ENCODE measurements at regions not wholly inside any gene's neighbourhood (a gene's known extent, or its start where the extent isn't known, plus 50 kb on each side); places are given as distances from the start of the nearest gene placed in this dataset.

- no peak for TF ChIP-seq YY1 (IDR thresholded peaks at IDR 0.05)
- TF ChIP-seq, protein P1, sequence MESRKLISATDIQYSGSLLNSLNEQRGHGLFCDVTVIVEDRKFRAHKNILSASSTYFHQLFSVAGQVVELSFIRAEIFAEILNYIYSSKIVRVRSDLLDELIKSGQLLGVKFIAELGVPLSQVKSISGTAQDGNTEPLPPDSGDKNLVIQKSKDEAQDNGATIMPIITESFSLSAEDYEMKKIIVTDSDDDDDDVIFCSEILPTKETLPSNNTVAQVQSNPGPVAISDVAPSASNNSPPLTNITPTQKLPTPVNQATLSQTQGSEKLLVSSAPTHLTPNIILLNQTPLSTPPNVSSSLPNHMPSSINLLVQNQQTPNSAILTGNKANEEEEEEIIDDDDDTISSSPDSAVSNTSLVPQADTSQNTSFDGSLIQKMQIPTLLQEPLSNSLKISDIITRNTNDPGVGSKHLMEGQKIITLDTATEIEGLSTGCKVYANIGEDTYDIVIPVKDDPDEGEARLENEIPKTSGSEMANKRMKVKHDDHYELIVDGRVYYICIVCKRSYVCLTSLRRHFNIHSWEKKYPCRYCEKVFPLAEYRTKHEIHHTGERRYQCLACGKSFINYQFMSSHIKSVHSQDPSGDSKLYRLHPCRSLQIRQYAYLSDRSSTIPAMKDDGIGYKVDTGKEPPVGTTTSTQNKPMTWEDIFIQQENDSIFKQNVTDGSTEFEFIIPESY (IDR thresholded peaks at IDR 0.05) = no peak
- TF ChIP-seq RXRA (IDR thresholded peaks at IDR 0.05) = no peak
These were observed 1384.8 kb downstream of the FAM133A start for GRCh38 chrX:95058815-95059214.

DNA sequence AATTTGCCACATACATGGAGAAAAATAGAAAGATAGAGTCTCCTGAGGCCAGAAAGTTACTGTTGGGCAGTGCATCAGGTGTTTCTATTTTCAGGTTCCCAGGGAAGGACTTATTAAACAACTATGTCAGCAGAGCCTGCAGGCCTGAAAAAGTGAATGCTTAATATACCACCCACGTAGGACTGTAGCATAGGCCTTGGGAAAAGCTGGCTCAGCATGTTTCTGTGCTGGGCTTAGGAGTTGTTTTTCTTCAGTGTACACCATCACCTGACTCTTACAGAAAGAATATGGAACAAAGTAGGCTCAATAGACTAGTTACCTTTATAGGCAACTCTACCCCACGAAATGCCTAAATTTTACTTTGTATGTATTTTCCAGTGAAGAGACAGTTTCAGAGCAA lies 1385.9 kb downstream of the FAM133A start:
- Histone ChIP-seq H3K36me3 (ENCODE audit: control insufficient read depth in 4 of 4, insufficient read depth in 3 of 4, low read depth in 1 of 4, low read length in 3 of 4) (no peaks in the 10 kb centered on the region), H3K4me1 (ENCODE audit: control insufficient read depth in 4 of 4, insufficient read depth in 4 of 4, low read length in 3 of 4) (no peaks in the 10 kb centered on the region), H3K27ac (ENCODE audit: low read depth in 1 of 2, low read length in 2 of 2) (no peak overlapping the region), H3K4me3 (ENCODE audit: low read depth in 1 of 3, low read length in 3 of 3) (no peak overlapping the region), H3K9ac (ENCODE audit: low read depth in 1 of 2, low read length in 2 of 2) (no peak overlapping the region), H3K9me3 (ENCODE audit: control insufficient read depth in 4 of 4, low read length in 3 of 4) (no peaks in the 10 kb centered on the region), H3K27me3 (ENCODE audit: control insufficient read depth in 4 of 4, insufficient read depth in 4 of 4, low read length in 3 of 4) (no peaks in the 10 kb centered on the region)
- 58% methylated on average over 2 of the region's 2 CpGs for WGBS
- no peak for DNase-seq (ENCODE audit: low spot score)
- no peak for TF ChIP-seq JUND (IDR thresholded peaks at IDR 0.05)
- no peak for TF ChIP-seq FOXA2 (IDR thresholded peaks at IDR 0.05)
- no peak for TF ChIP-seq ATF3 (IDR thresholded peaks at IDR 0.05)
- no peak for TF ChIP-seq SP1 (IDR thresholded peaks at IDR 0.05)
- TF ChIP-seq, protein P2, sequence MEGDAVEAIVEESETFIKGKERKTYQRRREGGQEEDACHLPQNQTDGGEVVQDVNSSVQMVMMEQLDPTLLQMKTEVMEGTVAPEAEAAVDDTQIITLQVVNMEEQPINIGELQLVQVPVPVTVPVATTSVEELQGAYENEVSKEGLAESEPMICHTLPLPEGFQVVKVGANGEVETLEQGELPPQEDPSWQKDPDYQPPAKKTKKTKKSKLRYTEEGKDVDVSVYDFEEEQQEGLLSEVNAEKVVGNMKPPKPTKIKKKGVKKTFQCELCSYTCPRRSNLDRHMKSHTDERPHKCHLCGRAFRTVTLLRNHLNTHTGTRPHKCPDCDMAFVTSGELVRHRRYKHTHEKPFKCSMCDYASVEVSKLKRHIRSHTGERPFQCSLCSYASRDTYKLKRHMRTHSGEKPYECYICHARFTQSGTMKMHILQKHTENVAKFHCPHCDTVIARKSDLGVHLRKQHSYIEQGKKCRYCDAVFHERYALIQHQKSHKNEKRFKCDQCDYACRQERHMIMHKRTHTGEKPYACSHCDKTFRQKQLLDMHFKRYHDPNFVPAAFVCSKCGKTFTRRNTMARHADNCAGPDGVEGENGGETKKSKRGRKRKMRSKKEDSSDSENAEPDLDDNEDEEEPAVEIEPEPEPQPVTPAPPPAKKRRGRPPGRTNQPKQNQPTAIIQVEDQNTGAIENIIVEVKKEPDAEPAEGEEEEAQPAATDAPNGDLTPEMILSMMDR (IDR thresholded peaks at IDR 0.05; ENCODE audit: low read depth, low read length, missing input control) = no peak
- no peak for TF ChIP-seq HNF4A (conservative IDR thresholded peaks at IDR 0.05)
- TF ChIP-seq REST (IDR thresholded peaks at IDR 0.05) = no peak
- TF ChIP-seq EGR1 (IDR thresholded peaks at IDR 0.05; ENCODE audit: low read depth in 2 of 2) = no peak
- TF ChIP-seq TAF1 (conservative IDR thresholded peaks at IDR 0.05) = no peak
- TF ChIP-seq MAX (IDR thresholded peaks at IDR 0.05) = no peak
- TF ChIP-seq HNF4G (IDR thresholded peaks at IDR 0.05) = no peak
- TF ChIP-seq, protein P1 (IDR thresholded peaks at IDR 0.05) = no peak
- TF ChIP-seq RAD21 (IDR thresholded peaks at IDR 0.05) = no peak
- no peak for TF ChIP-seq NR2F2 (IDR thresholded peaks at IDR 0.05)
- no peak for TF ChIP-seq FOXA1 (IDR thresholded peaks at IDR 0.05)
- no peak for TF ChIP-seq RXRA (IDR thresholded peaks at IDR 0.05)
- TF ChIP-seq YY1 (IDR thresholded peaks at IDR 0.05) = no peak
- TF ChIP-seq GABPA (IDR thresholded peaks at IDR 0.05 in 1 of 2, conservative IDR thresholded peaks at IDR 0.05 in 1 of 2) = no peak

More at GRCh38 chrX:95058815-95059214, 1384.8 kb downstream of the FAM133A start:
- no peaks in the 10 kb centered on the region for H3K9me3 ChIP-seq (ENCODE audit: control insufficient read depth in 4 of 4, low read length in 3 of 4)
- H3K36me3 ChIP-seq (ENCODE audit: control insufficient read depth in 4 of 4, insufficient read depth in 3 of 4, low read depth in 1 of 4, low read length in 3 of 4) = no peaks in the 10 kb centered on the region
- H3K9ac ChIP-seq (ENCODE audit: low read depth in 1 of 2, low read length in 2 of 2) = no peak overlapping the region
- no peak overlapping the region for H3K4me3 ChIP-seq (ENCODE audit: low read depth in 1 of 3, low read length in 3 of 3)
- H3K27ac ChIP-seq (ENCODE audit: low read depth in 1 of 2, low read length in 2 of 2) = no peak overlapping the region
- no peaks in the 10 kb centered on the region for H3K4me1 ChIP-seq (ENCODE audit: control insufficient read depth in 4 of 4, insufficient read depth in 4 of 4, low read length in 3 of 4)
- no peak for DNase-seq (ENCODE audit: low spot score)
- 86% methylated on average over 1 of the region's 1 CpG for WGBS
- H3K27me3 ChIP-seq (ENCODE audit: control insufficient read depth in 4 of 4, insufficient read depth in 4 of 4, low read length in 3 of 4) = no peaks in the 10 kb centered on the region

Measured in liver (tissue), 8 donors.